Fibroblast of skin of left quadriceps (primary cell): ENCODE measurements at regions not wholly inside any gene's neighbourhood (a gene's known extent, or its start where the extent isn't known, plus 50 kb on each side); places are given as distances from the start of the nearest gene placed in this dataset.

Source experiments
- DNase-seq, 2 experiments: peaks; one replicate each; pipeline ENCODE4 v3.0.0-alpha.2; 2013; ENCODE audit warnings: low read depth in 2 of 2

GRCh38 chr18:67232991-67233390 lies 283.5 kb downstream of the DSEL start:
- no peak for DNase-seq

- peak in 1 of 2 experiments; percentile 5 for DNase-seq
These were observed 284.1 kb downstream of the DSEL start for GRCh38 chr18:67232406-67232805.

GRCh38 chr18:67222887-67223286 lies 293.6 kb downstream of the DSEL start:
- no peak for DNase-seq

- no peak for DNase-seq
These were observed 296.7 kb downstream of the DSEL start for GRCh38 chr18:67219821-67220220.

- no peak for DNase-seq
These were observed 298.0 kb downstream of the DSEL start for GRCh38 chr18:67218556-67218955.

- DNase-seq, result peak; percentile 38 to 41
These were observed 298.9 kb downstream of the DSEL start for GRCh38 chr18:67217551-67218166.

- DNase-seq, result no peak
These were observed 299.7 kb downstream of the DSEL start for GRCh38 chr18:67216846-67217245.

- no peak for DNase-seq
These were observed 300.8 kb downstream of the DSEL start for GRCh38 chr18:67215686-67216085.

- DNase-seq, result no peak
These were observed 304.9 kb downstream of the DSEL start for GRCh38 chr18:67211646-67212045.

GRCh38 chr18:67200665-67201064 lies 315.9 kb downstream of the DSEL start:
- DNase-seq, result no peak

- DNase-seq, result peak; percentile 44 to 48
These were observed 316.4 kb downstream of the DSEL start for GRCh38 chr18:67199993-67200617.

GRCh38 chr18:67194886-67195285 lies 321.6 kb downstream of the DSEL start:
- no peak for DNase-seq

- no peak for DNase-seq
These were observed 324.0 kb downstream of the DSEL start for GRCh38 chr18:67192535-67192934.

GRCh38 chr18:67183398-67183797 lies 333.1 kb downstream of the DSEL start:
- no peak for DNase-seq

GRCh38 chr18:67179726-67180125 lies 336.8 kb downstream of the DSEL start:
- DNase-seq, result no peak

GRCh38 chr18:67159662-67160061 lies 356.9 kb downstream of the DSEL start:
- DNase-seq, result no peak

- no peak for DNase-seq
These were observed 361.5 kb downstream of the DSEL start for GRCh38 chr18:67154979-67155378.

GRCh38 chr18:67151366-67151765 lies 365.2 kb downstream of the DSEL start:
- no peak for DNase-seq

GRCh38 chr18:67145586-67146292 lies 370.8 kb downstream of the DSEL start:
- no peak for DNase-seq

- DNase-seq, result no peak
These were observed 372.2 kb downstream of the DSEL start for GRCh38 chr18:67144329-67144728.

- no peak for DNase-seq
These were observed 373.5 kb downstream of the DSEL start for GRCh38 chr18:67143028-67143427.

GRCh38 chr18:67142604-67143003 lies 373.9 kb downstream of the DSEL start:
- no peak for DNase-seq

GRCh38 chr18:67140495-67140894 lies 376.0 kb downstream of the DSEL start:
- no peak for DNase-seq
